Stimulated activated naive CD8-positive, alpha-beta T cell treated with anti-CD3 and anti-CD28 coated beads, Interleukin-15, amount 100 ng/mL, for 72 hours (primary cell): ENCODE measurements at regions not wholly inside any gene's neighbourhood (a gene's known extent, or its start where the extent isn't known, plus 50 kb on each side); places are given as distances from the start of the nearest gene placed in this dataset.
"Not testable (repeated sequence)": the region's sequence is repeated elsewhere in the genome, so short reads cannot be mapped to it uniquely, and the experiment has no call there.

Source experiments
- ATAC-seq: fragments of 150-1000 bp; cut with Tn5 transposase; 2 replicates; pipeline ENCODE4 v1.10.0; 2021; ENCODE audit warnings: mild to moderate bottlenecking, moderate library complexity
- DNase-seq, 2 donors: peaks; one replicate each; pipeline ENCODE4 v3.0.0; 2021 to 2022
- H3K27ac Mint-ChIP-seq, 2 donors: one replicate each; pipeline ENCODE4 v1.8.0; 2022; ENCODE audit warnings: mild to moderate bottlenecking in 2 of 2, mixed read lengths in 2 of 2, moderate library complexity in 2 of 2
- H3K27me3 Mint-ChIP-seq: one replicate; pipeline ENCODE4 v1.8.0; 2022; ENCODE audit warnings: mixed read lengths
- H3K4me1 Mint-ChIP-seq: one replicate; pipeline ENCODE4 v1.8.0; 2022; ENCODE audit warnings: mild to moderate bottlenecking, mixed read lengths
- H3K4me3 Mint-ChIP-seq, 2 donors: one replicate each; pipeline ENCODE4 v1.8.0; 2022; ENCODE audit warnings: mild to moderate bottlenecking in 2 of 2, mixed read lengths in 2 of 2, moderate library complexity in 1 of 2
- H3K9me3 Mint-ChIP-seq, 2 donors: one replicate each; pipeline ENCODE4 v1.8.0; 2022; ENCODE audit warnings: mixed read lengths in 2 of 2

GRCh38 chr7:29729534-29730165, 76.7 kb upstream of the WIPF3 start:
- not testable (repeated sequence) for DNase-seq, ATAC-seq, H3K4me1 Mint-ChIP-seq, H3K4me3 Mint-ChIP-seq, H3K9me3 Mint-ChIP-seq, H3K27ac Mint-ChIP-seq
- H3K27me3 Mint-ChIP-seq = peaks cover 43% of the 10 kb centered on the region

- DNase-seq (no peak), ATAC-seq (no peak)
- no peaks in the 10 kb centered on the region for H3K9me3 Mint-ChIP-seq
- no peaks in the 10 kb centered on the region for H3K4me1 Mint-ChIP-seq
- H3K27me3 Mint-ChIP-seq = peaks cover 16% of the 10 kb centered on the region
- no peak overlapping the region for H3K4me3 Mint-ChIP-seq
- no peak overlapping the region for H3K27ac Mint-ChIP-seq
Measured at GRCh38 chr7:29734246-29734731, 72.0 kb upstream of the WIPF3 start.

- not testable (repeated sequence) for H3K4me3 Mint-ChIP-seq, H3K9me3 Mint-ChIP-seq, ATAC-seq, H3K4me1 Mint-ChIP-seq, H3K27ac Mint-ChIP-seq, DNase-seq
- H3K27me3 Mint-ChIP-seq = peaks cover 15% of the 10 kb centered on the region
Measured at GRCh38 chr7:29747645-29748245, 58.6 kb upstream of the WIPF3 start.

GRCh38 chr7:29748286-29749099, 57.8 kb upstream of the WIPF3 start:
- no peak overlapping the region for H3K27ac Mint-ChIP-seq
- H3K9me3 Mint-ChIP-seq = no peaks in the 10 kb centered on the region
- DNase-seq = no peak
- H3K4me3 Mint-ChIP-seq = no peak overlapping the region
- ATAC-seq = no peak
- peaks cover 15% of the 10 kb centered on the region for H3K27me3 Mint-ChIP-seq
- no peaks in the 10 kb centered on the region for H3K4me1 Mint-ChIP-seq

- no peaks in the 10 kb centered on the region for H3K9me3 Mint-ChIP-seq
- DNase-seq (no peak), ATAC-seq (no peak)
- no peaks in the 10 kb centered on the region for H3K4me1 Mint-ChIP-seq
- no peak overlapping the region for H3K27ac Mint-ChIP-seq
- no peak overlapping the region for H3K4me3 Mint-ChIP-seq
- peaks cover 11% of the 10 kb centered on the region for H3K27me3 Mint-ChIP-seq
Measured at GRCh38 chr7:29749701-29750321, 56.5 kb upstream of the WIPF3 start.

GRCh38 chr7:29750373-29750940, 55.9 kb upstream of the WIPF3 start:
- peak overlapping the region in 1 of 2 donors; percentile 47 for H3K27ac Mint-ChIP-seq
- not testable (repeated sequence) for H3K9me3 Mint-ChIP-seq, DNase-seq, H3K4me1 Mint-ChIP-seq, H3K4me3 Mint-ChIP-seq, H3K27me3 Mint-ChIP-seq
- peak; percentile 60 for ATAC-seq

- H3K27ac Mint-ChIP-seq, H3K4me3 Mint-ChIP-seq: not testable (repeated sequence)
Measured at GRCh38 chr7:29751012-29751411, 55.3 kb upstream of the WIPF3 start.

GRCh38 chr7:29754874-29755490, 51.3 kb upstream of the WIPF3 start:
- Mint-ChIP-seq H3K27ac (no peak overlapping the region), H3K4me1 (no peaks in the 10 kb centered on the region), H3K9me3 (no peaks in the 10 kb centered on the region), H3K27me3 (no peaks in the 10 kb centered on the region), H3K4me3 (no peak overlapping the region)
- no peak for DNase-seq
- no peak for ATAC-seq

More at GRCh38 chr7:29751012-29751411, 55.3 kb upstream of the WIPF3 start:
- not testable (repeated sequence) for ATAC-seq, H3K4me1 Mint-ChIP-seq, DNase-seq, H3K9me3 Mint-ChIP-seq, H3K27me3 Mint-ChIP-seq
